D721Med (cell line): ENCODE measurements at regions not wholly inside any gene's neighbourhood (a gene's known extent, or its start where the extent isn't known, plus 50 kb on each side); places are given as distances from the start of the nearest gene placed in this dataset.

Source experiments
- DNase-seq: peaks from one replicate; pipeline ENCODE4 v3.0.0; 2011; ENCODE audit warnings: low spot score; ENCODE audit not compliant: insufficient read length
- FAIRE-seq: peaks from 2 replicates; lab custom pipeline; 2011; peaks lifted over from hg19 to GRCh38; lab: Jason Lieb, UNC
- CTCF ChIP-seq: IDR thresholded peaks from 2 replicates; pipeline ENCODE4 v1.5.1; 2012; ENCODE audit warnings: mild to moderate bottlenecking, control low read depth; ENCODE audit not compliant: insufficient read depth; ENCODE audit errors: missing control alignments

GRCh38 chr20:22910287-22910852 is 124.7 kb upstream of the SSTR4 start:
- no peak for TF ChIP-seq CTCF
- FAIRE-seq (no peak), DNase-seq (no peak)

- TF ChIP-seq CTCF: no peak
- FAIRE-seq (no peak), DNase-seq (no peak)
Measured at GRCh38 chr20:22914291-22914690, 120.8 kb upstream of the SSTR4 start.

- DNase-seq (no peak), FAIRE-seq (no peak)
- TF ChIP-seq CTCF: no peak
Measured at GRCh38 chr20:22915512-22915911, 119.6 kb upstream of the SSTR4 start.

GRCh38 chr20:22916021-22916842 is 118.9 kb upstream of the SSTR4 start:
- no peak for DNase-seq
- TF ChIP-seq CTCF: no peak
- FAIRE-seq: no peak

- no peak for TF ChIP-seq CTCF
- FAIRE-seq (no peak), DNase-seq (no peak)
Measured at GRCh38 chr20:22918286-22918983, 116.7 kb upstream of the SSTR4 start.

GRCh38 chr20:22920898-22921297 is 114.2 kb upstream of the SSTR4 start:
- no peak for TF ChIP-seq CTCF
- FAIRE-seq: no peak
- no peak for DNase-seq
